K562 (cell line): ENCODE measurements at regions not wholly inside any gene's neighbourhood (a gene's known extent, or its start where the extent isn't known, plus 50 kb on each side); places are given as distances from the start of the nearest gene placed in this dataset.

Experiments used
- CTCF ChIP-seq, 3 experiments: IDR thresholded peaks in 2 of 3; conservative IDR thresholded peaks in 1 of 3; 2 replicates each; pipeline ENCODE4 v1.5.1; 2011 to 2012; ENCODE audit warnings: low read length in 3 of 3, mild to moderate bottlenecking in 3 of 3, control low read depth in 2 of 3, improper control_type of control experiment in 1 of 3, inconsistent platforms in 1 of 3, low read depth in 1 of 3, mixed read lengths in 1 of 3, moderate library complexity in 1 of 3; ENCODE audit not compliant: insufficient read depth in 2 of 3
- FUS ChIP-seq: fragments of 200-400 bp; formaldehyde crosslinking; optimal IDR thresholded peaks from 2 replicates; pipeline ENCODE3; 2017; ENCODE audit warnings: low read depth, low read length
- NFYB ChIP-seq: IDR thresholded peaks from 2 replicates; pipeline ENCODE4 v1.6.1; 2011; ENCODE audit warnings: mild to moderate bottlenecking, moderate library complexity; ENCODE audit not compliant: insufficient read length; ENCODE audit errors: extremely low read depth
- RBM39 ChIP-seq: fragments of 200-400 bp; formaldehyde crosslinking; optimal IDR thresholded peaks from 2 replicates; pipeline ENCODE3; 2018; ENCODE audit warnings: low read depth, low read length
- TF ChIP-seq, protein P1 (sequence below): fragments of 150-350 bp; conservative IDR thresholded peaks from 2 replicates; pipeline ENCODE4 v1.6.1; 2014; ENCODE audit warnings: low read length

GRCh38 chr4:10283761-10284160 lies 167.2 kb upstream of the WDR1 start:
- TF ChIP-seq NFYB, result no peak
- no peak for TF ChIP-seq FUS
- TF ChIP-seq RBM39, result no peak
- no peak for TF ChIP-seq CTCF (IDR thresholded peaks at IDR 0.05 in 2 of 3, conservative IDR thresholded peaks at IDR 0.05 in 1 of 3; ENCODE audit: insufficient read depth in 2 of 3, low read depth in 1 of 3, low read length in 3 of 3)
- TF ChIP-seq, protein P1, sequence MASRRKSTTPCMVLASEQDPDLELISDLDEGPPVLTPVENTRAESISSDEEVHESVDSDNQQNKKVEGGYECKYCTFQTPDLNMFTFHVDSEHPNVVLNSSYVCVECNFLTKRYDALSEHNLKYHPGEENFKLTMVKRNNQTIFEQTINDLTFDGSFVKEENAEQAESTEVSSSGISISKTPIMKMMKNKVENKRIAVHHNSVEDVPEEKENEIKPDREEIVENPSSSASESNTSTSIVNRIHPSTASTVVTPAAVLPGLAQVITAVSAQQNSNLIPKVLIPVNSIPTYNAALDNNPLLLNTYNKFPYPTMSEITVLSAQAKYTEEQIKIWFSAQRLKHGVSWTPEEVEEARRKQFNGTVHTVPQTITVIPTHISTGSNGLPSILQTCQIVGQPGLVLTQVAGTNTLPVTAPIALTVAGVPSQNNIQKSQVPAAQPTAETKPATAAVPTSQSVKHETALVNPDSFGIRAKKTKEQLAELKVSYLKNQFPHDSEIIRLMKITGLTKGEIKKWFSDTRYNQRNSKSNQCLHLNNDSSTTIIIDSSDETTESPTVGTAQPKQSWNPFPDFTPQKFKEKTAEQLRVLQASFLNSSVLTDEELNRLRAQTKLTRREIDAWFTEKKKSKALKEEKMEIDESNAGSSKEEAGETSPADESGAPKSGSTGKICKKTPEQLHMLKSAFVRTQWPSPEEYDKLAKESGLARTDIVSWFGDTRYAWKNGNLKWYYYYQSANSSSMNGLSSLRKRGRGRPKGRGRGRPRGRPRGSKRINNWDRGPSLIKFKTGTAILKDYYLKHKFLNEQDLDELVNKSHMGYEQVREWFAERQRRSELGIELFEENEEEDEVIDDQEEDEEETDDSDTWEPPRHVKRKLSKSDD, result no peak
